HG03442 (cell line): ENCODE measurements at regions not wholly inside any gene's neighbourhood (a gene's known extent, or its start where the extent isn't known, plus 50 kb on each side); places are given as distances from the start of the nearest gene placed in this dataset.

Experiments used
- ATAC-seq: cut with Tn5 transposase; IDR thresholded peaks from one replicate; pipeline ENCODE4 v1.9.1; 2021; ENCODE audit warnings: mild to moderate bottlenecking, moderate library complexity; ENCODE audit not compliant: unreplicated experiment

- ATAC-seq = no peak
These were observed 126.1 kb downstream of the ESM1 start for GRCh38 chr5:54859316-54859715.

DNA sequence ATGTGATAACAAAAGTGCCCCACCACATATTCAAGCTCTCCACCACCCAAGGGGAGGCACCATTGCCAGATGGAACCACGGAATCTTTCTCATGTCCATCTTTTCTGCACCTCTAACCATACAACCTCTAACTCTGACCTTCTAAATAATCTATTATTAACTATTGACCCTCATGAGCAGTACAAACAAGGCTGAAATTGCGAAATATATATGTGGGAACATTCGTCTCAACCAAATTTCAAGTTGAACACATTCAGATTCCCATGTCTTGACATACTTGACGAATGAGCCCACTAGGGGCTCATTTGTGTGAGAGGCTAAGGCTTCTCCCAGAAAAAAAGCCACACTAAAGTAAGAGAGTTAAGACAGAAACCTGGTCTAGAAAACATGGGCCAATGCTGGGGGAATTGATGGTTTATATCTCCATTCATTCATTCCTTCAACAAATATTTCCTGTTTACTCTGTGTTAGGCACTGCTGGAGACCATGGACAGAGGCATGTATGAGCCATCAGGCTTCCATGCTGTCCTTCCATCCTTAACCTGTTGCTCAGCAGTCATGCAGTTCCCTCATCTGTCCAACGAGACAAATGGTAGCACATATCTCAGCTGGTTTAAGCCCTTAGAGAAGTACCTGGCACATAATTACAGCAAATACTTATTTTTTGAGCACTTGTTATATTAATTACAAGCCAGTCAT is 130.4 kb downstream of the ESM1 start:
- no peak for ATAC-seq

GRCh38 chr5:54852007-54852406 is 133.4 kb downstream of the ESM1 start:
- no peak for ATAC-seq

GRCh38 chr5:54851449-54851848 is 133.9 kb downstream of the ESM1 start:
- no peak for ATAC-seq

DNA sequence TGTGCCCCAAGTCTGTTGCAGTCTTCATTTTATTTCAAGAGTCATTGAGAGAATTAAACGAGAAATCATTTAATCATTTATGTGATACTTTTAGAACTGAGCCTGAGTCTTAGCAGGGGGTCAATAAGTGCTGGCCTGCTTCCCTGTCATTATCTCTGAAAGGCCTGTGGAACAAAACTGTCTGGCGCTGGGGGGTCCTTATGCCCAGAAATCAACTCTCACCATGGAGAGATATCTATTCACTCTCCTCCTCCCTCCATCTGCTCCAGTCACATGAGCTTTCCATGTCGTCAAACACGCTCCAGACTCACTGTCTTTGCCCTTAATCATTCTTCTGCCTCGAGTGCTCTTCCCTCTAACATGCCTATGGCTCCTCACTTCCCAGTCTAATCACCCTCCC is 136.8 kb downstream of the ESM1 start:
- ATAC-seq = no peak

- ATAC-seq = no peak
These were observed 139.8 kb downstream of the ESM1 start for GRCh38 chr5:54845567-54845941.

DNA sequence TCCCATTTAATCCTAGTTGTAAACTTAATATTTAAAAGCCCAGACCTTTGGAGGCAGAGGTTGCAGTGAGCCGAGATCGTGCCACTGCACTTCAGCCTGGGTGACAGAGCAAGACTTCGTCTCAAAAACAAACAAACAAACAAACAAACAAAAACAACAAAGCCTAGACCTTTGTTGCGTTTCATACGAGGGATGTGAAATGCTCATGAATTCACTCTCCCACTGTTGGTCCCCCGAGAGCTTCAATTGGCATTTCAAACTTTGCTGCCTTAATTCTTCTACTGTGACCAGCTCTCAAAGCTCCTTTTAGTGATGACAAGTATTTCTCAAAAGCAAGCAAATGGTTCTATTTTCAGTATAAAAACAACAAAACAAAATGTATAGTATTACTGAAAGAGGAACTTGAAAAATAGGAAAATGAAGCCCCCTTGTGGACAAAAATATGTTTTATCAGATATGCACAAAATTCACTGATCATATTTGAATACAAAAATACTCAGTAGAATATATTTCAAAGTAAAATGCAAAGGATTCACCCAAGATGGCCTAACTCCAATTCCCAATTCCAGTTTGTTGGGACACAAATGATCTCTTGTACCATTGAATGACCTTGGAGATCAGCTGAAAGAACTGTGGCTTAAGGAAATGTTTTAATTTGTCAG is 140.4 kb downstream of the ESM1 start:
- no peak for ATAC-seq

DNA sequence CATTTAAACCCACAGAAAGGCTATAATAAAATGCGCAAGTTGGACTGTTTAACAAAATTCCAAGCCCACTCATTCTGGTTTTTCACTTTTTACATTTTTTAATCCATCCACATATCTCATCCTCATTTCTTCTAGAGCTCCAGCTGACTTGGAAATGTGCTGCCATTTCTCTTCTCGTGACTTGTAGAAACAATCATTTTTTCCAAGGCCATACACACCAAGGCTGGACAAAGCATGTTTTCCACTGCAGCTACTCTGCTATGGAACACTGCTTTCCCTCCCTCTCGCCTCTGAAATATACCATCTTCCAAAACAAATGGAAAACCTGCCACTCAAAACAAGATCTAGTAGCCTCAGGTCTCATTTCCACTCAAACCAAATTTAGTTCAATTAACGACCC is 141.1 kb downstream of the ESM1 start:
- ATAC-seq = no peak

GRCh38 chr5:54841481-54841880 is 143.9 kb downstream of the ESM1 start:
- no peak for ATAC-seq

GRCh38 chr5:54838843-54839242 is 146.6 kb downstream of the ESM1 start:
- ATAC-seq = no peak

- no peak for ATAC-seq
These were observed 147.4 kb downstream of the ESM1 start for GRCh38 chr5:54837981-54838380.

DNA sequence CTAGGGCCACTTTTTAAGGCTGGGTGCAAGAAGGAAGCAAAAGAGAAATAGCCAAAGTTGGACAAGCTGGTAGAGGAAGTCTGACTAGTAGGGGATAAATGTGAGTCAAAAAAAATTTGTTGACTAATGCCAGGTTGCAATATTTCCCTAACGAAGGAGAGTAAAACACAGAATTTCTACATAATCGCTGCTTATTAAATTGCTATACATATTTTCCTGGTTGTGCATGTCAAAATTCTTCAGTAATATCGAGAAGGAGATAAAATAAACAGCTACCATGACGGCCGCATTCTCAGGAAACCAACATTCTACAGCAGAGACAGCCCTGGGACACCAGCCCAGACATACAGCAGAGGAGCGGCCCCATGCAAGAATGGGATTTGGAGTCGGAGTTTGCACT is 148.3 kb downstream of the ESM1 start:
- no peak for ATAC-seq

- no peak for ATAC-seq
These were observed 149.7 kb downstream of the ESM1 start for GRCh38 chr5:54835647-54836046.

GRCh38 chr5:54834121-54834842 is 151.1 kb downstream of the ESM1 start:
- ATAC-seq = no peak

DNA sequence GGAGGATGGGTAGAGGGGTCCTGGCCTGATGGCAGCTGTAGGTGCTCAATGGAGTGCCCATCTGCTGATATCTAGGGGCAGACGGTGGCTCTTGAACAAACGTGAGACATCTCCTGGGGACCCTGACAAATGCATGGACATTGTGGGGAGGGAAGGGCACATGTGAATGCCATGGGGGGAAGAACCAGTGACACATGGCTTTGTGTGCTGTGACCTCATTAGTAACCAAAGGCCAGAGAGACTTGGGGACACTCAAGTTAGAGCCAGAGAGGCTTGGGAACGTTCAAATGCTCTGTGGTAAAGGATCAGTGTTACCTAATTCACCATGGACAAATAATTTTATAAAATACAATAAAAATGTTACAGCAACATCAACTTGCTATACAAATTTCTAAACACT is 151.8 kb downstream of the ESM1 start:
- no peak for ATAC-seq

DNA sequence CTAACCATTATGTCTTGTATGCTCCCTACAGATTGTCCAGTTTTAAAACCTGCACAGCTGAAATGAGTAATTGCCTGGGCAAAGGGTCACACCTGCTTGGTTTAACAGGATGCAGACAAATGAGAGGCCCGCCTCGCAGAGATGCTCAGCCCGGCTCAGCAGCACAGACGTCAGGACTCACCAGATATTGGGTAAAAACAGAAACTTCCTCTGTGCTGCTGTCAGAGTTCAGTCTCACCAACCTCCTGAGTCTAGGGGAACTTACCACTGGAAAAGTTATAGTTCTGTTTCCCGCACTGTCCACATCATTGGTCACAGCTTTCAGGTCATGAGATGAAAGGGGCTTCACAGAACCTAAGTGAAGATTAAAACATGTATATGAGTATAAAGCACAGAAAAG is 152.5 kb downstream of the ESM1 start:
- ATAC-seq = no peak

DNA sequence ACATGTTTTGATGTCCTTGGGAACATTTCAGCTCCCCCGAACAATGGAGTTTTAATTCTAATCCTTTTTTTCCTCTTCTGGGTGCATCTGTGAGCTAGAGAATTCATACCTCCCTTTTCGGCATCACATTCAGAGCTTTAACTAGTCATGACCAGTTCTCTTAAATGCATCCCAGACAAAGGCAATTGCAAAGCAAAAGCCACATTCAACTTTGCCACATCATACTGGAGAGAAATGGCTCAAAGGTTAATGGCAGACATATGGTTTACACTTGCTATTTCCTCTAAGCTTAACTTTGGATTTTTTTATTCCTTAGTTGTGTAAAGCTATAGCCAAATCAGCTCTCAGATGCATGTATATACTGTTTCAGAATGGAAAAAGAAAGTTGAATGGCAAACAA is 153.3 kb downstream of the ESM1 start:
- ATAC-seq = no peak

DNA sequence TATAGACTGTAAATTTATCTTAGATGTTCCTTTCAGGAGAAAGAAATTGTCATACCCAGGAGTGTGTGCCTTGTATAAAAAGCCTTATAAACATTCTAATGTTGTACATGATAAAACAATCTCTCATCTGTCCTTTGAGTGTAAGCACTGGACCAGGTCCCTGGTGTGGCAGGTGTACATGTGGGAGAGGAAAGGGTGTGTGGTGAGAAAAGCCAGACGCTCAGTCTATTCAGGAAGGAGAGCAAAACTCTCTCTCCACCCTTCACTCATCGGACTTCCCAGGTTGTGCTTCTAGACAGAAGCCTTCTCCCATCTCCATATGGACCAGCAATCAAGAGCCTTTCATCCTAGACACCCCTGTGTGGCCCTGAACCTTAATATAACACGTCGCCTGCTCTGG is 154.2 kb downstream of the ESM1 start:
- ATAC-seq = no peak

DNA sequence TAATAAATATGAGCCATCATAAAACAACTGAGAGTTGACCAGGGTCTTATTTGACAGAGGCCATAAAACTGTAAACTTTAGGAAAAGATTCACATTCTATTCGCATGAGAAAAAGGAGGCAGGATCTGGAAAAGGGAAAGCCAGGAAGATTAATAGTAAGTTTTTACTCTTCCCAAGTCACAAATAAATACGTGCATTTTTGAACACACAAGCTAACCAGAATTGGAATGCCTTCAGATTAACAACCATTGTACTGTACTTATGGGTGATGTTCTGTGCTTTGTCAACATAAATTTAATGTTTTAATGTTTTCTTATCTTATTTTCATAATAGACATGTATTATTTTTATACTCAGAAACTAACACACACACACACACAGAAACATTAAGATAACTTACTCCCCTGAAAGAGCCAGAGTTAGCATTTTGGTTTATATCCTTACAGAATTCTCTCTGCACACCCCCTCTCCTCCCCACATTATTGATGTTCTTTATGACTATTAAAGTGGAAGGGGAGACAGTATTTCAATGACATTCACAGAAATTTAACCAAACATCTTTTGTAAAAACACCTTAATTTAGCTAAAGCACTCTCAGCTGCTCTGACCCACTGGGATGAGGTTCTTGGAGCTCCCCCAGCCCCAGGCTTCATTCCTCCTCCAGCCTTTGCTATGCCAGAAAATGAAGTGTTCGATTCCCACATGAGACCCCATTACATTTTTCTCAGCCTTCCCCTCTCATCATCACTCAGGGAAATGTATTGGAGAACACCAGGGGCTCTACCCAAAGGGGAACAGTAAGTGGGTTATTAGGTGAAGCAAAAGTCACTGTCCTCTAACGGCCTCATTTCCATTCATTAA is 155.5 kb downstream of the ESM1 start:
- ATAC-seq = no peak

DNA sequence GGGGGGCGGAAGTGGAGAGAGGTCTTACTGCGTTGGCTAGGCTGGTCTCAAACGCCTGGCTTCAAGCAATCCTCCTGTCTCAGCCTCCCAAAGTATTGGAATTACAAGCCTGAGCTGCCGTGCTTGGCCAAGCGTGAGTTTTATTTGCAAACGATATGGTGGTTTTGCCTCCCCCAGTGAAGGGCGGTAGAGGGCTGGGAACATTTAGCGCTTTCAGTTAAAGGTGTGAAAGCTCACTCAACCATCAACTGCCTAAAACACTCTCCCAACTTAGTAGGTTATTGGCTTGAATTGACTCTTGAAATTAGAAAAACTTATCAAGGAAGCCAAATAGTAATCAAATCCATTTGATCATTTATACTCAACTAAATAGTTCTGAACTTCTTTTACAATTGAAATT is 156.3 kb downstream of the ESM1 start:
- ATAC-seq = no peak

DNA sequence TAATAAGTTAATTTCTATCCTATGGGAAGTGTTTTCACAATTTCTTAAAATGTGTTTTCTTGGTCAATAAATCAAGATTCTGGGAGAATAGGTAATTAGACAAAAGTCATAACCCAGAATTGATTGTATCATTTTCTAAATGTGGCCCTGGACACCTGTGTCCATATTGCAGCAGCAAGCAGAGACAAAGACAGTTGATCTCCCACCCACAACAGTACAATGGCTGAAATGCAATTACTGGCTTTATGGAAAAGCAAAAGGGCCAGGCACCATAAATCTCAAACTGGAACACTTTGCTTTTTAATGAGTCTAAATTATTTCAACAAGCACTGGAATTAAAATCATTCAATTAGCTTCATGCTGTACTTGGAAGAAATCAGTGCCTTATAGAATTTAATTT is 157.2 kb downstream of the ESM1 start:
- ATAC-seq = no peak
